Tibial nerve (tissue), 4 donors: ENCODE measurements at regions not wholly inside any gene's neighbourhood (a gene's known extent, or its start where the extent isn't known, plus 50 kb on each side); places are given as distances from the start of the nearest gene placed in this dataset.

Experiments used
- DNase-seq, 2 donors: peaks; one replicate each; pipeline ENCODE4 v3.0.0-alpha.2; 2019; ENCODE audit warnings: low spot score in 2 of 2
- H3K27ac ChIP-seq, 4 donors: fragments of 200-600 bp; sonication (generic) in 3 of 4; one replicate each; pipeline ENCODE4 v1.5.1; 2017 to 2019; ENCODE audit warnings: mild to moderate bottlenecking in 1 of 4
- H3K27me3 ChIP-seq, 2 donors: fragments of 200-600 bp; sonication (generic) in 1 of 2; one replicate each; pipeline versions ENCODE4 v1.5.1 to v1.6.0; 2017 to 2019
- H3K36me3 ChIP-seq, 3 donors: fragments of 200-600 bp; sonication (generic); one replicate each; pipeline ENCODE4 v1.5.1; 2018 to 2019
- H3K4me1 ChIP-seq, 4 donors: fragments of 200-600 bp; sonication (generic) in 3 of 4; one replicate each; pipeline ENCODE4 v1.5.1; 2017 to 2019
- H3K4me3 ChIP-seq, 4 donors: fragments of 200-600 bp; sonication (generic) in 3 of 4; one replicate each; pipeline ENCODE4 v1.5.1; 2017 to 2019; ENCODE audit warnings: mild to moderate bottlenecking in 1 of 4, moderate library complexity in 1 of 4
- H3K9me3 ChIP-seq, 4 donors: fragments of 200-600 bp; sonication (generic) in 3 of 4; one replicate each; pipeline ENCODE4 v1.5.1; 2017 to 2019
- EP300 ChIP-seq, 2 donors: sonication (generic); formaldehyde crosslinking; IDR thresholded peaks; one replicate each; pipeline ENCODE4 v1.6.1; 2017; ENCODE audit warnings: antibody characterized with exemption in 2 of 2, mild to moderate bottlenecking in 1 of 2
- POLR2A ChIP-seq, 2 donors: fragments of 450-650 bp; IDR thresholded peaks; one replicate each; pipeline ENCODE4 v1.6.1; 2017; ENCODE audit warnings: antibody characterized with exemption in 2 of 2, mild to moderate bottlenecking in 2 of 2, moderate library complexity in 2 of 2
- WGBS, 2 donors: methylation state at CpG; one replicate each; pipeline ENCODE4 v1.1.5; 2018; 5-methylcytosine and 5-hydroxymethylcytosine counted together
- TF ChIP-seq, protein P1 (sequence below), 5 experiments: fragments of 200-600 bp in 3 of 5; fragments of 450-650 bp in 2 of 5; sonication (generic) in 3 of 5; IDR thresholded peaks; one replicate each; pipeline ENCODE4 v1.5.1; 2016 to 2019; ENCODE audit warnings: antibody characterized with exemption in 5 of 5, mild to moderate bottlenecking in 3 of 5, moderate library complexity in 2 of 5

DNA sequence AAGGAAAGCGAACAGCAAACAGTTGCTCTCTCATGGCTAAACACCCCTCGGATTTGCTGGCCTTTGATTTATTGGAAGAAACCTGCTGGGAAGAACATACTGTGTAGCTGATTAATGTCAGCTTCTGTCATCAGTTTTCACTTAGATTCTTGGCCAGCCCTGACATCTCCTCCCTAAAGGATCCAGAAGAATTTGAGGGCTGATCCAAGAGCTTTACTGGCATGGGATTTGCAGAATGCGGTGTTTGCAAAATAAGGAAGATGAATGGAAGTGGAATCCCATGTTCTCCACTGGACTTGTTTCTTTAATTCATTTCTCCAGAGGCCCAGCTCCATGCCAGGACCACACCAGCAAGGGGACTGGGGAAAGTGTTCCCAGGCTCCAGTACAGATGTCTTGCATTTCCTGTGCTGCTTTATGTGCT is 80.5 kb downstream of the RDH14 start:
- no peak overlapping the region for H3K4me3 ChIP-seq
- H3K27me3 ChIP-seq, result no peaks in the 10 kb centered on the region
- H3K4me1 ChIP-seq, result peaks cover 0 to 4% (median 0%) of the 10 kb centered on the region in 4 donors
- H3K27ac ChIP-seq, result no peak overlapping the region
- TF ChIP-seq POLR2A (IDR thresholded peaks at IDR 0.05) (no peak), EP300 (IDR thresholded peaks at IDR 0.05) (peak in 1 of 2 donors; percentile 64)
- TF ChIP-seq, protein P1, sequence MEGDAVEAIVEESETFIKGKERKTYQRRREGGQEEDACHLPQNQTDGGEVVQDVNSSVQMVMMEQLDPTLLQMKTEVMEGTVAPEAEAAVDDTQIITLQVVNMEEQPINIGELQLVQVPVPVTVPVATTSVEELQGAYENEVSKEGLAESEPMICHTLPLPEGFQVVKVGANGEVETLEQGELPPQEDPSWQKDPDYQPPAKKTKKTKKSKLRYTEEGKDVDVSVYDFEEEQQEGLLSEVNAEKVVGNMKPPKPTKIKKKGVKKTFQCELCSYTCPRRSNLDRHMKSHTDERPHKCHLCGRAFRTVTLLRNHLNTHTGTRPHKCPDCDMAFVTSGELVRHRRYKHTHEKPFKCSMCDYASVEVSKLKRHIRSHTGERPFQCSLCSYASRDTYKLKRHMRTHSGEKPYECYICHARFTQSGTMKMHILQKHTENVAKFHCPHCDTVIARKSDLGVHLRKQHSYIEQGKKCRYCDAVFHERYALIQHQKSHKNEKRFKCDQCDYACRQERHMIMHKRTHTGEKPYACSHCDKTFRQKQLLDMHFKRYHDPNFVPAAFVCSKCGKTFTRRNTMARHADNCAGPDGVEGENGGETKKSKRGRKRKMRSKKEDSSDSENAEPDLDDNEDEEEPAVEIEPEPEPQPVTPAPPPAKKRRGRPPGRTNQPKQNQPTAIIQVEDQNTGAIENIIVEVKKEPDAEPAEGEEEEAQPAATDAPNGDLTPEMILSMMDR (IDR thresholded peaks at IDR 0.05), result no peak
- no peaks in the 10 kb centered on the region for H3K36me3 ChIP-seq
- H3K9me3 ChIP-seq, result no peaks in the 10 kb centered on the region
- DNase-seq, result peak in 1 of 2 donors; percentile 42
- WGBS, 2 donors, result 56 to 65% methylated on average over 3 of the region's 3 CpGs

DNA sequence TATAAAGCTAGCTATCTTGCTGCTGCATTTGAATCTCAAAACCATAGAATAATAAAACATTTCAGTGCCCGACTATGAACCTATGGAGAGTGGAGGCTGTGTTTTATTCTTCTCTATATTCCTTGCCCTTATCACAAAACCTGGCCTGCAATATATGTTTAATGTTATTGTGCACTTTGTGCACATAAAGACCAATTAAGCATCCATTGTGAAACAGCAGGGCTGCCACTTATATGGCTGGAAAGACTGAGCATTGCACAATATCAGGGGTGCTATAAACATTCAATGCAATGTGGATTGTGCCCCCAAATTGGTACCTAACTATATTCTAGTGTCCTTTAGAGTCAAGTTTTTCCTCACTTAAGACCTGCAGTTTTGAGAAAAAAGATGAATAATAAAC is 83.2 kb downstream of the RDH14 start:
- H3K27ac ChIP-seq, result no peak overlapping the region
- peaks cover 0 to 27% (median 2%) of the 10 kb centered on the region in 4 donors for H3K4me1 ChIP-seq
- DNase-seq, result no peak
- no peaks in the 10 kb centered on the region for H3K36me3 ChIP-seq
- TF ChIP-seq EP300 (IDR thresholded peaks at IDR 0.05) (no peak), POLR2A (IDR thresholded peaks at IDR 0.05) (no peak)
- TF ChIP-seq, protein P1 (IDR thresholded peaks at IDR 0.05), result no peak
- WGBS, 2 donors, result 85 to 94% methylated on average over 1 of the region's 1 CpG
- H3K4me3 ChIP-seq, result no peak overlapping the region
- H3K9me3 ChIP-seq, result no peaks in the 10 kb centered on the region
- no peaks in the 10 kb centered on the region for H3K27me3 ChIP-seq

DNA sequence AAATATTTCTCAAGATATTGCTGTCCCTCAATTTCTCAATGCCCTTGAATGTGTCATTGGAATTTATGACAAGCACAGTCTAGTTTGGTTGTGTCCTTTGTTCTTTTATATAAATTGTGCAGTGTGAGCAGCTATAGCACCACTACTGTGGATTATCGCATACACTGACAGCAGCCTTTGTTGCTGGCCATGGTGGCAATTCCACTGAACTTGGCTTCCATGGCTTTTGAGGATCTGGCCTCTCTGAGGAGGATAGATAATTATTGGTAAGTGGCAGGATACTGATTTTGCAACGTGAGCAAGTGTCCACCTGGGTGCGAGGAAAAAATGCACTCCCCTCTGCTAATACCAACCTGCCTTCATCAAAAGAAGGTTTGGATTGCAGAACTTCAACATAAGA is 84.0 kb downstream of the RDH14 start:
- no peak for DNase-seq

DNA sequence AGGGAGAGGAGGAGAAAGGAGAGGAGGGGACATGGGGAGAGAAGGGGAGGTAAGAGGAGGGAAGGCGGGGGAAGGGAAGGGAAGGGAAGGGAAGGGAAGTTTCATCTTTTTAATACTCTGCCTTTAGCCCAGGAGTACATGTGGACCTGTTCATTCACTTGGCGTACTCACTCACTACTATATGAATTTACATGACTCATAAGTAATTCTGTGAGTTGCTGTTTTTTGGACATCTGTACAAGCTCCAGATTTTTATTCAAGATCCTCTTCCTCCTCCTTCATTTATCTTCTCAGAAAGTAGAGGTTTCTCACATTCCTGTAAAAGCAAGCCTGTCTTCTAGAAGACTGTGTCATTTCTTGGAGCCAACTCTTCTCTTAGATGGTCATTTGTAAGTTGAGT is 84.6 kb downstream of the RDH14 start:
- WGBS, 2 donors, result 96 to 98% methylated on average over 2 of the region's 2 CpGs
- Histone ChIP-seq H3K36me3 (no peaks in the 10 kb centered on the region), H3K27ac (no peak overlapping the region), H3K27me3 (no peaks in the 10 kb centered on the region), H3K9me3 (no peaks in the 10 kb centered on the region), H3K4me3 (no peak overlapping the region), H3K4me1 (peaks cover 0 to 27% (median 2%) of the 10 kb centered on the region in 4 donors)
- no peak for DNase-seq
- TF ChIP-seq POLR2A (IDR thresholded peaks at IDR 0.05), result no peak
- TF ChIP-seq, protein P1 (IDR thresholded peaks at IDR 0.05), result no peak
- no peak for TF ChIP-seq EP300 (IDR thresholded peaks at IDR 0.05)

More for the DNA sequence above, 84.0 kb downstream of the RDH14 start:
- 63 to 73% methylated on average over 3 of the region's 3 CpGs for WGBS, 2 donors
- H3K4me3 ChIP-seq, result no peak overlapping the region
- H3K27me3 ChIP-seq, result no peaks in the 10 kb centered on the region
- H3K9me3 ChIP-seq, result no peaks in the 10 kb centered on the region
- H3K4me1 ChIP-seq, result peaks cover 0 to 27% (median 2%) of the 10 kb centered on the region in 4 donors
- no peaks in the 10 kb centered on the region for H3K36me3 ChIP-seq
- no peak overlapping the region for H3K27ac ChIP-seq
- TF ChIP-seq EP300 (IDR thresholded peaks at IDR 0.05) (no peak), POLR2A (IDR thresholded peaks at IDR 0.05) (no peak)
- TF ChIP-seq, protein P1 (IDR thresholded peaks at IDR 0.05), result no peak

DNA sequence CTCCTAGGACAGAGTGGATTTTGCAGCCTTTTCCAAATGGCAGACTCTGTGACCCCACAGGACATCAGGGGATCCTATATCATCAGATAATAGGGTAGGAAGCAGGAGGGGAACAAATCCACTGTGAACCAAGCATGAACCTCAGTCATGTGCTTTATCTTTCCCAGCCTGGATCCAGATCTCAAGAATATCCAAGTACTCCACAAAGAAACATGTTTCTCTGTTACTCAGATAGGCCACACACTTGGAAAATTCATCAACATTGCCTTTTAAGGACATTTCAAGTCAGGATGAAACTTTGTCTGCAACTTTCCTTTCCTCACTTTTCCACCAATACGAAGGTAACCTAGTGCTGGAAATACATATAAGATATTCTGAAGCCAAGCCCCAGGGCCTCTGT is 85.8 kb downstream of the RDH14 start:
- H3K27ac ChIP-seq, result no peak overlapping the region
- no peak for DNase-seq
- TF ChIP-seq POLR2A (IDR thresholded peaks at IDR 0.05) (no peak), EP300 (IDR thresholded peaks at IDR 0.05) (no peak)
- TF ChIP-seq, protein P1 (IDR thresholded peaks at IDR 0.05), result no peak
- WGBS, 2 donors, result 68 to 83% methylated on average over 1 of the region's 1 CpG
- no peaks in the 10 kb centered on the region for H3K9me3 ChIP-seq
- no peaks in the 10 kb centered on the region for H3K27me3 ChIP-seq
- no peaks in the 10 kb centered on the region for H3K36me3 ChIP-seq
- H3K4me1 ChIP-seq, result peaks cover 0 to 27% (median 2%) of the 10 kb centered on the region in 4 donors
- no peak overlapping the region for H3K4me3 ChIP-seq
